Daoy (cell line): ENCODE measurements at regions not wholly inside any gene's neighbourhood (a gene's known extent, or its start where the extent isn't known, plus 50 kb on each side); places are given as distances from the start of the nearest gene placed in this dataset.
"Not testable (repeated sequence)": the region's sequence is repeated elsewhere in the genome, so short reads cannot be mapped to it uniquely, and the experiment has no call there.

ENCODE experiments used
- DNase-seq: peaks from one replicate; pipeline ENCODE4 v3.0.0-alpha.2; 2015; ENCODE audit warnings: low read depth

- DNase-seq, result no peak
Measured at GRCh38 chrX:3184176-3184930, 143.1 kb downstream of the ARSF start.

- no peak for DNase-seq
Measured at GRCh38 chrX:3181846-3182245, 140.6 kb downstream of the ARSF start.

- no peak for DNase-seq
Measured at GRCh38 chrX:3178329-3178728, 137.1 kb downstream of the ARSF start.

- no peak for DNase-seq
Measured at GRCh38 chrX:3177851-3178250, 136.6 kb downstream of the ARSF start.

GRCh38 chrX:3176439-3176820, 135.2 kb downstream of the ARSF start:
- DNase-seq, result no peak

GRCh38 chrX:3175659-3176438, 134.6 kb downstream of the ARSF start:
- DNase-seq, result no peak

GRCh38 chrX:3172156-3172555, 130.9 kb downstream of the ARSF start:
- DNase-seq, result not testable (repeated sequence)

GRCh38 chrX:3169421-3169820, 128.2 kb downstream of the ARSF start:
- DNase-seq, result no peak

- no peak for DNase-seq
Measured at GRCh38 chrX:3167771-3168170, 126.5 kb downstream of the ARSF start.

- no peak for DNase-seq
Measured at GRCh38 chrX:3166670-3167455, 125.6 kb downstream of the ARSF start.

GRCh38 chrX:3165808-3166207, 124.5 kb downstream of the ARSF start:
- no peak for DNase-seq
